ENCODE measurements at regions not wholly inside any gene's neighbourhood (a gene's known extent, or its start where the extent isn't known, plus 50 kb on each side); places are given as distances from the start of the nearest gene placed in this dataset.
"Not testable (repeated sequence)": the region's sequence is repeated elsewhere in the genome, so short reads cannot be mapped to it uniquely, and the experiment has no call there.

DNA sequence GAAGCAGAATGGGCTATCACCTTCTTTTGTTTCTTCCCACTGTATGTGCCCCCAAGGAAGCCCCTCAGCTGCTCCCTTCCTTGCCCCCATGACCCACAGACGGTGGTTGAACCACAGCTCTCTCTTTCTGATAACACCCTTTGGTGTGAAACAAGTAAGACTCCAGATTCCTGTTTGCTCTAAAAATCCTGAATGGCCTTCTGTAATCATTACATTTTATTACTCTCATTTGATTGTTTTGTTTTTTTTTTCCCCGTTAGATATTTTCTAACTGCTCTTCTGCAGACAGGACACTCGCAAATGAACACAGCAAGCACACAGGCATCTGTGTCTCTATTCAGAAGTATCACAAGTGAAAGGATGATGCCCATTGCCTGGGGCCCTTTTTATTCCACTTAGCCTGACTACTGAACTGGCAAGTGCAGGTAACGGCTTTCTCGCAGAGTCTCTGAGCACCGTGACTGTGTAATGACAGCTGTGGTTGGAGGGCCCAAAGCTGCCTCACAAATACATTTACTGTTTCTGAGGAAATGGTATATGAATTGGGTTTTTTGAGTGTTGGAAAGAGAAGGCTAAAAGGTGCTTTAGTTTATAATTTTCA is 59.3 kb downstream of the OXGR1 start:
- no peak for DNase-seq

DNA sequence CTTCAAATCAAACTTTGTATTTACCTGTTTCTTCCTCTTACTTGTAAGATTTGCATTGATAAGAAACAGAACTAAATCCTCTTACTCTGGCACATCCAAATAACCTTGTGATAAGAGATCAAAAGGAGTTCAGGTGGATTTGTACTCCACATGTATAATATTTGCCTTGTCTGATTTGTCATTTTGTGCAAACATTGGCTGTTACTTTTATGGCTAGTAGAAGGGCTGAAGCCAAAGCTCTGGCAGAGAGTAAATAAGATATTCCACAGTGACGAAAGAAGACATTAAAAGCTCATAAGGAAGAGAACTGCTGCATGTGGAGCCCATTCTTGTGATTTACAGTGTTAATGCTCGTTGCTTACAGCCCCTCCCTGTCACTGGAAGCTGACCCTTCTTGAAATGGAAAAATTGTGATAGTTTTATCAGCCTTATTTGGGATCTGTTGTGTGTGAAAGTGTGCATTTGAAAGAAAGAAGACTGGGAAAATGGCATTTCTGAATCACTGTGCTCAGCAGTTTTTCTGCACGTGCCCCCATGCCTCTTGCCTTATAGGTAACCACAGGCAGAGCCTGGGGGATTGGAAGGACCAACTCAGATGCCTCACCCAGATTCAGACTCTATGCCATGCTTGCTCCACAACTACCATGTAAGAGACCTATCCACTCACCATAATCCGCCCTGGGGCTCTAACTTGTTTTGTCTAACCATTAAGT is 68.2 kb downstream of the OXGR1 start:
- peak; percentile 54 for DNase-seq

DNA sequence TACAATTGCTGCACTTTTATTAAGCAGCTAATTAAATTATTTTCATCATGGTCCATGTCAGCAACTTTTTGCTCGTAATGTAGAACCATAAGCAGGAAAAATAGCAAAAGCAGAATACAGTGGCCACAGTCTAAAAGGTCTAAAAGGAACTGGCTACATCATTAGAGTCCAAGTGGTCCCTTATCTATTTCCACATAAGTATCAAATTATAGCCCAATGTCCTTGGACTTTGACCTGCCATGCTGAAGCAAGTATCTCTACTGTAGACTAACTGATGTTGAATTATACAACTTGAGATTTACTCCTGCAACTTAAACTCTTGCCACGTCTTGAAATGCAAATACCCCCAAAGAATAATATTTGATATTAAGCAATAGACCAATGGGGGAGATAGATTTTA is 68.8 kb downstream of the OXGR1 start:
- DNase-seq: peak; percentile 4

DNA sequence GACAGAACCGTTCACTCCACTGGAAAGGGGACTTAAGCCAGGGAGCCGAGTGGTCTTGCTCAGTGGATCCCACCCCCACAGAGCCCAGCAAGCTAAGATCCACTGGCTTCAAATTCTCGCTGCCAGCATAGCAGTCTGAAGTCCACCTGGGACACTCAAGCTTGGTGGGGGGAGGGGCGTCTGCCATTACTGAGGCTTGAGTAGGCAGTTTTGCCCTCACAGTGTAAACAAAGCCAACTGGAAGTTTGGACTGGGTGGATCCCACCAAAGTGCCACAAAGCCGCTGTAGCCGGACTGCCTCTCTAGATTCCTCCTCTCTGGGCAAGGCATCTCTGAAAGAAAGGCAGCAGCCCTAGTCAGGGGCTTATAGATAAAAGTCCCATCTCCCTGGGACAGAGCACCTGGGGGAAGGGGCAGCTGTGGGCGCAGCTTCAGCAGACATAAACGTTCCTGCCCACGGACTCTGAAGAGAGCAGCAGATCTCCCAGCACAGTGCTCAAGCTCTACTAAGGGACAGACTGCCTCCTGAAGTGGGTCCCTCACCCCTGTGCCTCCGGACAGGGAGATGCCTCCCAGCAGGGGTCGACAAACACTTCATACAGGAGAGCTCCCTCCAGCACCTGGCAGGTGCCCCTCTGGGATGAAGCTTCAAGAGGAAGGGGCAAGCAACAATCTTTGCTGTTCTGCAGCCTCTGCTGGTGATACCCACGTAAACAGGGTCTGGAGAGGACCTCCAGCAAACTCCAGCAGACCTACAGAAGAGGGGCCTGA is 75.2 kb downstream of the OXGR1 start:
- DNase-seq: not testable (repeated sequence)

DNA sequence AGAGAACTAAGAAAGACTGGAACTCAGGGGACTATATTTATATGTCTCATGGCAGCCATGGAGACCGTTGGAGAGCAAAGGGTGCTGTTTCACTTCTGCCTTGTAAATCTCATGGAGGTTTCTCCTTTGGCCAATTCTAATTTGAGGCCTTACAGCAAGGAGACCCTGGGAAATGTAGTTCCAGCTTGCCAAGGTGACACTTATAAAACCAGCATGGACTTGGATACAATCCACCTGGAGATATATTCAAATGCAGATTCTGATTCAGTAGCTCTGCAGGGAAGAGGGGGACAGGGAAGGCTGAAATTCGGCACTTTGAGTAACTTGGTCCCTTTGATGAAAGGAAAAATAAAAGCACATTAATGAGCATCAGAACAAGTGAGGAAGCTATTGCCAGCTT is 90.0 kb downstream of the OXGR1 start:
- DNase-seq: no peak

DNA sequence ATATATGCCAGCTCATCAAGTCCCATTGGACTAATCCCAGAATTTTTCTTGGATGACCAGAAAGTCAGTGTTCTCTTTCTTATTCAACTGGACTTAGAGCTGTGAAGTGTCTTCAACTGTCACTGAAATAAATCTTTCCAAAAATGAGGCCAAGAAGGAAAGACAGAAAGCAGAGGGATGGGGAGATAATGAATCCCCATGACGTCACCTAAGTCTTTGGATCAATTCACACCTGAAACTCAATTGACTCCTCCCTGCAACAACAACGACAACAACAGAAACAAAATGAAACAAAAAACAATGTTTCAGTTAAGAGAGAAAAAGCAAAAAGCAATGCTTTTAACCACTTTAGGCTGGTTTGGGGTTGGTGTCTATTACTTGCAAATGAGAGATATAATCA is 91.2 kb downstream of the OXGR1 start:
- DNase-seq: no peak

DNA sequence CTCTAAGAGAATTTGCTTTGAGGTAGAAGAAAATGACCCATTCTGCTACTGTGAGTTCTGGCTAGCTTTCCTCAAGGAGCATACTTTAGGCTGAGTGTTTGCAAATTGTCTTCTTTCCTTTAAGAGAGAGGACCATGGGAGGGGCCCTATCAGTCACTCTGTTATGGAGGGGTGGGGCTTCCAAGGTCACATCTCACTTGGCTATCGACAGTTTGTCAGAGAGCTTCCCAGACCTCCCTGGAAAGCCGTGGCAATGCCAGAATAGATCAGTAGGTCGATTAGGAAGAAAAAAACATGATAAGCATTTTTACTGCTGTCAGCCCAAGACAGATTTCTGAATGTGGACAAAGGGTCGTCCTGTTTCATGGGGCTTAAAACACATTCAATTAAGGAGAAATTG is 93.3 kb downstream of the OXGR1 start:
- no peak for DNase-seq

DNA sequence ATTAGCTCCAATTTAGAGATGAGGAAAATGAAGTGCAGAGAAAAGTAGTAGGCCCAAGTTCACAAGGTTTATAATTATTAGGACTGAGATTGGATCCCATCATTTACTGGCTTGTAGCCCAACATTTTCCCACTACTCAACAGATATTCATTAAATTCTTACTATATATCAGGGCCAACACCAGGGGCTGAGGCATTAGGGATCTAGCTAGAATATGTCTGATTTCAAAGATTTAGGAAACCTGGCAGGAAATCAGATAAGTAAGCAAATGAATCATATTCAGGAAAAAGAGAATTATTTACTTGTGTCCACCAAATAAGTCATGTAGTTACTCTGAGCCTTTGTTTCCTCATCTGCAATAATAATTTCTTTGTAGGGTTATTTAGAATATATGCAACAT is 94.3 kb downstream of the OXGR1 start:
- no peak for DNase-seq

DNA sequence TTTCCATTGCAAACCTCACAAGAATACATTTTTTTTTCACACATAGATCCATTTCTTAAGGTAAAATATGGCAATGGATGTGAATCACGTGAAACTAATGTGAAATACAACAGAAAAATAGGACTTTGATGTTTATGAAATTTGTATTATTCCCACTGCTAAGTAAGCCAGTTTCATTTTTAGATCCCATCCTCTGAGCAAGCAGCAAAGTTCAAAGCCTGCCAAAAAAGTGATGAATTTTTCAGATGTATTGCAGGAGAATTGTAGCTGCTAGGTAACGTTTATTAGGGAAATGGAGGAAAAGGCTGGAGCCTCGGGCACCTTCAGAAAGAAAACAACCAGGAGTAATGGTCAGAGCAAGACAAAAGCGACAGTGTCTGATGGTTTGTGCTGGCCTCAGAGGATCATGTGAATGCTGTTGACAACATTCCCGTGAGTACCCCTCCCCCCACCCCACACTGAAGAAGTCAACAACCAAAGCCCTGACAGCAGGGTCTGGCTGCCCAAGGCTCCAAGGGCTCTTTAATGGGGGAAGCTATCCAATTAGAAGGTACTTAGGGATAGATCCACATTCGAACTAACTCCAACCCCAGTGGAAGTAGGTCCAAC is 95.5 kb downstream of the OXGR1 start:
- no peak for DNase-seq

DNA sequence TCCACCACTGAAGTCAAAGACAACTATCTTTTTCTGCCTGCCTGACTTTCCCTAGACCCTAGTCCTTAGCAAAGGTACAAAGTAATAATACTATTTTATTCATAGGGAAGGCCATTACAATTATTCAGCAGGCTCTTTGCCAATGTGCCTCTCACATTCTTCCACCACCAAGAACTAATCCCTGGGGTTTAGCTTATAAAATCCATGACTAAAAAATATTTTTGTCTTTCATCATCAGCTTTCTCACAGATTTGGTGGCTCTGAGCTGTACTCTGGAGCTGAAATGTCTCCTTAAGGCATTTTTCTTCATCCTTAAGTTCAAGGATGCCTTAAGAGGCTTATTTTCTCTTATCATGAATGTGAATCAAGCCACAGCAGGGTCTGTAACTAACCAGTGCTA is 96.1 kb downstream of the OXGR1 start:
- no peak for DNase-seq
